ENCODE measurements at regions not wholly inside any gene's neighbourhood (a gene's known extent, or its start where the extent isn't known, plus 50 kb on each side); places are given as distances from the start of the nearest gene placed in this dataset.

GRCh38 chr21:32834211-32834915, 62.8 kb upstream of the PAXBP1 start:
- intact Hi-C loops (cut with DNase I; ENCODE audit: low total_unique reads): loop anchor here (10.0 kb wide), 1 partner anchor 610 kb away; no protein-coding TSS in a partner anchor
- Histone ChIP-seq H3K27me3 (replicated peaks in 1 of 7) (peaks cover 0 to 20% (median 0%) of the 10 kb centered on the region in 7 donors), H3K9me3 (peaks cover 0 to 18% (median 16%) of the 10 kb centered on the region in 8 donors), H3K4me1 (peaks cover 0 to 6% (median 2%) of the 10 kb centered on the region in 6 donors), H3K4me3 (no peak overlapping the region), H3K36me3 (no peaks in the 10 kb centered on the region), H3K27ac (no peak overlapping the region)
- no peak for DNase-seq
- WGBS, 5 donors: 67 to 83% (median 77%) methylated on average over 7 of the region's 7 CpGs
- TF ChIP-seq POLR2A (IDR thresholded peaks at IDR 0.05): no peak
- no peak for TF ChIP-seq POLR2AphosphoS5 (IDR thresholded peaks at IDR 0.05)
- TF ChIP-seq CTCF (IDR thresholded peaks at IDR 0.05 in 8 of 11, conservative IDR thresholded peaks at IDR 0.05 in 3 of 11): no peak

- H3K9me3 ChIP-seq: peaks cover 0 to 18% (median 16%) of the 10 kb centered on the region in 8 donors
- 70 to 94% (median 77%) methylated on average over 5 of the region's 5 CpGs for WGBS, 5 donors
- peaks cover 0 to 25% (median 0%) of the 10 kb centered on the region in 7 donors for H3K27me3 ChIP-seq (replicated peaks in 1 of 7)
- no peak overlapping the region for H3K27ac ChIP-seq
- no peak for TF ChIP-seq POLR2AphosphoS5 (IDR thresholded peaks at IDR 0.05)
- no peak for TF ChIP-seq CTCF (IDR thresholded peaks at IDR 0.05 in 8 of 11, conservative IDR thresholded peaks at IDR 0.05 in 3 of 11)
- no peak for TF ChIP-seq POLR2A (IDR thresholded peaks at IDR 0.05)
- no peak overlapping the region for H3K4me3 ChIP-seq
- no peaks in the 10 kb centered on the region for H3K36me3 ChIP-seq
- no peak for DNase-seq
- intact Hi-C loops (cut with DNase I; ENCODE audit: low total_unique reads): loop anchor here (10.0 kb wide), 1 partner anchor 610 kb away; no protein-coding TSS in a partner anchor
- peaks cover 0 to 6% (median 2%) of the 10 kb centered on the region in 6 donors for H3K4me1 ChIP-seq
Measured at GRCh38 chr21:32834916-32835235, 63.3 kb upstream of the PAXBP1 start.

GRCh38 chr21:32842146-32842545, 70.6 kb upstream of the PAXBP1 start:
- Histone ChIP-seq H3K9me3 (peaks cover 0 to 5% (median 2%) of the 10 kb centered on the region in 8 donors), H3K36me3 (no peaks in the 10 kb centered on the region), H3K27ac (no peak overlapping the region), H3K4me1 (no peaks in the 10 kb centered on the region), H3K4me3 (no peak overlapping the region), H3K27me3 (replicated peaks in 1 of 7) (peaks cover 0 to 10% (median 0%) of the 10 kb centered on the region in 7 donors)
- no peak for DNase-seq
- 87 to 100% (median 95%) methylated on average over 1 of the region's 1 CpG for WGBS, 5 donors
- TF ChIP-seq CTCF (IDR thresholded peaks at IDR 0.05 in 8 of 11, conservative IDR thresholded peaks at IDR 0.05 in 3 of 11) (no peak), POLR2A (IDR thresholded peaks at IDR 0.05) (no peak), POLR2AphosphoS5 (IDR thresholded peaks at IDR 0.05) (no peak)
- intact Hi-C loops (cut with DNase I; ENCODE audit: low total_unique reads): no loop called here

- intact Hi-C loops (cut with DNase I; ENCODE audit: low total_unique reads): no loop called here
- H3K36me3 ChIP-seq: no peaks in the 10 kb centered on the region
- H3K4me3 ChIP-seq: no peak overlapping the region
- no peaks in the 10 kb centered on the region for H3K9me3 ChIP-seq
- WGBS, 5 donors: 69 to 85% (median 78%) methylated on average over 3 of the region's 3 CpGs
- H3K27me3 ChIP-seq (replicated peaks in 1 of 7): peaks cover 0 to 15% (median 0%) of the 10 kb centered on the region in 7 donors
- no peak for DNase-seq
- TF ChIP-seq POLR2A (IDR thresholded peaks at IDR 0.05) (no peak), CTCF (IDR thresholded peaks at IDR 0.05 in 8 of 11, conservative IDR thresholded peaks at IDR 0.05 in 3 of 11) (no peak), POLR2AphosphoS5 (IDR thresholded peaks at IDR 0.05) (no peak)
- H3K27ac ChIP-seq: no peak overlapping the region
- H3K4me1 ChIP-seq: no peaks in the 10 kb centered on the region
Measured at GRCh38 chr21:32843561-32843960, 72.0 kb upstream of the PAXBP1 start.

All from spleen (tissue), 11 donors.